Heart left ventricle (tissue), 16 donors: ENCODE measurements at regions not wholly inside any gene's neighbourhood (a gene's known extent, or its start where the extent isn't known, plus 50 kb on each side); places are given as distances from the start of the nearest gene placed in this dataset.
A peak's percentile ranks its signal among the peaks of the same experiment; 100 is the strongest.

Experiments used
- ATAC-seq, 4 donors: fragments of 200-7000 bp; cut with Tn5 transposase; one replicate each; pipeline ENCODE4 v1.9.1; 2020 to 2022; ENCODE audit warnings: moderate library complexity in 4 of 4, mild to moderate bottlenecking in 3 of 4, moderate number of reproducible peaks in 1 of 4
- DNase-seq, 5 donors: peaks; one replicate each; pipeline ENCODE4 v3.0.0-alpha.2; 2020
- H3K27ac ChIP-seq, 12 donors: fragments of 200-600 bp; sonication (generic) in 4 of 12; one replicate each; pipeline versions ENCODE4 v1.5.0 to v1.8.0; 2016 to 2022; ENCODE audit warnings: mild to moderate bottlenecking in 2 of 12
- H3K27me3 ChIP-seq, 9 donors: fragments of 200-600 bp; sonication (generic) in 2 of 9; one replicate each; pipeline versions ENCODE4 v1.5.1 to v1.8.0; 2016 to 2022; ENCODE audit warnings: mild to moderate bottlenecking in 3 of 9
- H3K36me3 ChIP-seq, 9 donors: fragments of 200-600 bp; sonication (generic) in 2 of 9; one replicate each; pipeline versions ENCODE4 v1.5.0 to v1.8.0; 2018 to 2022; ENCODE audit warnings: mild to moderate bottlenecking in 2 of 9
- H3K4me1 ChIP-seq, 12 donors: fragments of 200-600 bp; sonication (generic) in 4 of 12; one replicate each; pipeline versions ENCODE4 v1.5.0 to v1.8.0; 2016 to 2022; ENCODE audit warnings: mild to moderate bottlenecking in 3 of 12
- H3K4me3 ChIP-seq, 12 donors: fragments of 200-600 bp; sonication (generic) in 4 of 12; one replicate each; pipeline versions ENCODE4 v1.5.0 to v1.8.0; 2017 to 2022; ENCODE audit warnings: mild to moderate bottlenecking in 9 of 12, moderate library complexity in 4 of 12
- H3K9me3 ChIP-seq, 12 donors: fragments of 200-600 bp; sonication (generic) in 4 of 12; one replicate each; pipeline versions ENCODE4 v1.5.0 to v1.8.0; 2016 to 2022; ENCODE audit warnings: mild to moderate bottlenecking in 1 of 12
- POLR2A ChIP-seq, 2 donors: fragments of 450-650 bp; IDR thresholded peaks; one replicate each; pipeline ENCODE4 v1.6.1; 2017; ENCODE audit warnings: antibody characterized with exemption in 2 of 2, mild to moderate bottlenecking in 2 of 2, moderate library complexity in 2 of 2
- WGBS, 4 donors: extraction: QIAGEN DNeasy Blood & Tissue Kit in 2 of 4; methylation state at CpG; one replicate each; pipeline versions ENCODE4 v1.1.5 to v1.1.7; 2013 to 2018; 5-methylcytosine and 5-hydroxymethylcytosine counted together
- intact Hi-C, 10 donors: fragments of 100-400 bp; cut with DNase I; formaldehyde crosslinking; loops; one replicate each; pipeline versions ENCODE4 v1.11.1 to v1.14.2; 2022
- TF ChIP-seq, protein P1 (sequence below), 12 donors: fragments of 200-600 bp; sonication (generic) in 4 of 12; IDR thresholded peaks; one replicate each; pipeline versions ENCODE4 v1.5.0 to v1.8.0; 2018 to 2022; ENCODE audit warnings: antibody characterized with exemption in 12 of 12, mild to moderate bottlenecking in 5 of 12
- donor health status: ischemic (EF 13 %, LVEDD 7.1; RV severe dilation, severe dysfunction).
- donor health status: healthy with polysubstance abuse.
- donor health status: DM: no; HTN: yes; CAD: no.
- donor health status: DM: no; HTN: no; CAD: no.
- donor health status: ischemic (EF 25% LVEDD 6.9; RV normal size, moderate dysfunction).
- donor health status: ischemic (EF 25% LVEDD 5.7; RV mildly dilated, moderate dysfunction).
- donor health status: healthy.
- donor health status: DM: yes; HTN: yes; CAD: no.
- donor health status: ischemic (EF 35%, LVEDD 5.7; RV mildly dilated, moderate dysfunction).
- donor health status: nonischemic (EF 11% LVEDD 7.7; RV severe dilation, severe dysfunction).
- donor health status: DM: yes; HTN: yes; CAD: no.
- donor health status: PGD.
- donor health status: ischemic (EF 29% LVEDD 5.4; RV normal size, mild dysfunction).
- donor health status: nonischemic (EF 23%, LVEDD 6.1; RV moderate dilation, normal function).

DNA sequence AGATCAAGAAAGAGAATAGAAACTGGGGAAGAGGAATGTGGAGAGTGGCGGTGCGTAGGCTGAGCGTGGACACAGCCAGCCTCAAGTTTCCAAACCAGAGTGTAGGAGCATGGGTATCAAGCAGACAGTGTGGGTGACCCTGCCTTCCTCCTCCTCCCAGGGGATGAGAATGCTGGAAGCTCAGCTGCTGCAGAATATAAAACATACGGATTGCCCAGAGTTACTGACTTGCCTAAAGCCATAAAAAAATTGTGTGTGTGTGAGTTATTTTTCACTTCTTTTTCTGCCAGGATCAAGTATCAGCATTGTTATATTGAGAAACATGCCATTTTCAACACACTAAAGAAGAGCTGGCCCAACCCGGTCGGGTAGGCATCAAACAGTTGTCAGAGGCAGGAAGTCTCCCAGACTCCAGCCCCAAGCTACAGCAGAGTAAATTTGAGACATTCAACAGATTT lies 333.3 kb upstream of the ACVR2A start:
- H3K4me1 ChIP-seq, result peaks cover 0 to 7% (median 0%) of the 10 kb centered on the region in 12 donors
- no peaks in the 10 kb centered on the region for H3K36me3 ChIP-seq
- H3K9me3 ChIP-seq, result no peaks in the 10 kb centered on the region
- DNase-seq (peak; percentile 30 to 64 (median 60)), ATAC-seq (peak; percentile 58 to 94 (median 87))
- H3K27me3 ChIP-seq, result no peaks in the 10 kb centered on the region
- intact Hi-C loops, result no loop called here
- no peak for TF ChIP-seq POLR2A (IDR thresholded peaks at IDR 0.05)
- TF ChIP-seq, protein P1, sequence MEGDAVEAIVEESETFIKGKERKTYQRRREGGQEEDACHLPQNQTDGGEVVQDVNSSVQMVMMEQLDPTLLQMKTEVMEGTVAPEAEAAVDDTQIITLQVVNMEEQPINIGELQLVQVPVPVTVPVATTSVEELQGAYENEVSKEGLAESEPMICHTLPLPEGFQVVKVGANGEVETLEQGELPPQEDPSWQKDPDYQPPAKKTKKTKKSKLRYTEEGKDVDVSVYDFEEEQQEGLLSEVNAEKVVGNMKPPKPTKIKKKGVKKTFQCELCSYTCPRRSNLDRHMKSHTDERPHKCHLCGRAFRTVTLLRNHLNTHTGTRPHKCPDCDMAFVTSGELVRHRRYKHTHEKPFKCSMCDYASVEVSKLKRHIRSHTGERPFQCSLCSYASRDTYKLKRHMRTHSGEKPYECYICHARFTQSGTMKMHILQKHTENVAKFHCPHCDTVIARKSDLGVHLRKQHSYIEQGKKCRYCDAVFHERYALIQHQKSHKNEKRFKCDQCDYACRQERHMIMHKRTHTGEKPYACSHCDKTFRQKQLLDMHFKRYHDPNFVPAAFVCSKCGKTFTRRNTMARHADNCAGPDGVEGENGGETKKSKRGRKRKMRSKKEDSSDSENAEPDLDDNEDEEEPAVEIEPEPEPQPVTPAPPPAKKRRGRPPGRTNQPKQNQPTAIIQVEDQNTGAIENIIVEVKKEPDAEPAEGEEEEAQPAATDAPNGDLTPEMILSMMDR (IDR thresholded peaks at IDR 0.05), result no peak
- 47 to 57% (median 50%) methylated on average over 6 of the region's 6 CpGs for WGBS, 4 donors
- peak overlapping the region in 2 of 12 donors; percentile 2 to 26 for H3K4me3 ChIP-seq
- H3K27ac ChIP-seq, result peak overlapping the region in 5 of 12 donors; percentile 1 to 47 (median 25)

GRCh38 chr2:147509821-147510220 lies 335.0 kb upstream of the ACVR2A start:
- H3K9me3 ChIP-seq, result no peaks in the 10 kb centered on the region
- TF ChIP-seq, protein P1 (IDR thresholded peaks at IDR 0.05), result no peak
- no peak for TF ChIP-seq POLR2A (IDR thresholded peaks at IDR 0.05)
- no peaks in the 10 kb centered on the region for H3K27me3 ChIP-seq
- H3K27ac ChIP-seq, result no peak overlapping the region
- no peak for DNase-seq
- no peak overlapping the region for H3K4me3 ChIP-seq
- no peak for ATAC-seq
- no peaks in the 10 kb centered on the region for H3K36me3 ChIP-seq
- peaks cover 0 to 7% (median 0%) of the 10 kb centered on the region in 12 donors for H3K4me1 ChIP-seq
- intact Hi-C loops, result no loop called here

- Histone ChIP-seq H3K36me3 (no peaks in the 10 kb centered on the region), H3K27me3 (no peaks in the 10 kb centered on the region), H3K4me1 (peaks cover 0 to 3% (median 0%) of the 10 kb centered on the region in 12 donors), H3K4me3 (no peak overlapping the region), H3K9me3 (no peaks in the 10 kb centered on the region), H3K27ac (no peak overlapping the region)
- ATAC-seq (no peak), DNase-seq (no peak)
- 95 to 97% (median 97%) methylated on average over 20 to 27 of the region's 27 CpGs for WGBS, 4 donors
- TF ChIP-seq, protein P1 (IDR thresholded peaks at IDR 0.05), result no peak
- no peak for TF ChIP-seq POLR2A (IDR thresholded peaks at IDR 0.05)
- intact Hi-C loops, result no loop called here
Measured at GRCh38 chr2:147506889-147507288, 337.9 kb upstream of the ACVR2A start.

GRCh38 chr2:147502711-147503290 lies 342.0 kb upstream of the ACVR2A start:
- intact Hi-C loops, result loop anchor here in 1 of 10 donors (5.0 kb wide), 1 partner anchor 50 kb away; no protein-coding TSS in a partner anchor
- H3K4me3 ChIP-seq, result no peak overlapping the region
- H3K27me3 ChIP-seq, result no peaks in the 10 kb centered on the region
- no peak overlapping the region for H3K27ac ChIP-seq
- no peaks in the 10 kb centered on the region for H3K9me3 ChIP-seq
- TF ChIP-seq POLR2A (IDR thresholded peaks at IDR 0.05), result no peak
- TF ChIP-seq, protein P1 (IDR thresholded peaks at IDR 0.05), result no peak
- H3K4me1 ChIP-seq, result peaks cover 0 to 8% (median 0%) of the 10 kb centered on the region in 12 donors
- 69 to 87% (median 76%) methylated on average over 3 of the region's 3 CpGs for WGBS, 4 donors
- ATAC-seq, result no peak
- no peak for DNase-seq
- H3K36me3 ChIP-seq, result no peaks in the 10 kb centered on the region
